Smooth muscle cell (in vitro differentiated cells): ENCODE measurements at regions not wholly inside any gene's neighbourhood (a gene's known extent, or its start where the extent isn't known, plus 50 kb on each side); places are given as distances from the start of the nearest gene placed in this dataset.

ENCODE experiments used
- DNase-seq: peaks from one replicate; lab custom pipeline; 2025; ENCODE audit not compliant: unreplicated experiment; lab: John Stamatoyannopoulos, UW
- H2AFZ ChIP-seq: fragments of 200-600 bp; sonication (generic); 2 replicates; pipeline ENCODE4 v1.6.0; 2016; ENCODE audit warnings: antibody characterized with exemption, low read depth, mild to moderate bottlenecking
- H3F3A ChIP-seq: fragments of 200-600 bp; sonication (generic); 2 replicates; pipeline ENCODE4 v1.6.0; 2017; ENCODE audit warnings: antibody characterized with exemption, low read depth
- H3K27ac ChIP-seq: fragments of 200-600 bp; sonication (generic); 2 replicates; pipeline ENCODE4 v1.5.1; 2016; ENCODE audit warnings: low read depth, mild to moderate bottlenecking
- H3K27me3 ChIP-seq: fragments of 200-600 bp; sonication (generic); 2 replicates; pipeline ENCODE4 v1.6.1; 2016; ENCODE audit warnings: low read depth, mild to moderate bottlenecking
- H3K36me3 ChIP-seq: fragments of 200-600 bp; sonication (generic); 2 replicates; pipeline ENCODE4 v1.5.1; 2016; ENCODE audit warnings: low read depth
- H3K4me1 ChIP-seq: fragments of 200-600 bp; sonication (generic); 2 replicates; pipeline ENCODE4 v1.5.1; 2016; ENCODE audit warnings: low read depth
- H3K4me2 ChIP-seq: fragments of 200-600 bp; sonication (generic); 2 replicates; pipeline ENCODE4 v1.6.0; 2016; ENCODE audit warnings: mild to moderate bottlenecking
- H3K4me3 ChIP-seq: fragments of 200-600 bp; sonication (generic); 2 replicates; pipeline ENCODE4 v1.5.1; 2016; ENCODE audit warnings: mild to moderate bottlenecking
- H3K79me2 ChIP-seq: fragments of 200-600 bp; sonication (generic); 2 replicates; pipeline ENCODE4 v1.6.0; 2016; ENCODE audit warnings: low read depth, mild to moderate bottlenecking
- H3K9ac ChIP-seq: fragments of 200-600 bp; sonication (generic); 2 replicates; pipeline ENCODE4 v1.6.0; 2016; ENCODE audit warnings: low read depth
- H3K9me3 ChIP-seq: fragments of 200-600 bp; sonication (generic); replicated peaks from 2 replicates; pipeline ENCODE4 v1.5.1; 2016; ENCODE audit warnings: low read depth
- H4K20me1 ChIP-seq: fragments of 200-600 bp; sonication (generic); 2 replicates; pipeline ENCODE4 v1.6.0; 2016; ENCODE audit warnings: low read depth
- CTCF ChIP-seq: fragments of 200-600 bp; sonication (generic); IDR thresholded peaks from 2 replicates; pipeline ENCODE4 v1.5.1; 2017; ENCODE audit warnings: borderline replicate concordance, mild to moderate bottlenecking, antibody characterized with exemption; ENCODE audit not compliant: insufficient read depth, poor library complexity, severe bottlenecking
- whole genome bisulfite sequencing: methylation state at CpG from one replicate; pipeline ENCODE4 v1.1.7; 2016; ENCODE audit warnings: low lambda C conversion rate; 5-methylcytosine and 5-hydroxymethylcytosine counted together

- Histone ChIP-seq H3F3A (no peaks in the 10 kb centered on the region), H2AFZ (no peak overlapping the region), H3K4me3 (no peak overlapping the region), H3K79me2 (no peaks in the 10 kb centered on the region), H4K20me1 (no peaks in the 10 kb centered on the region), H3K4me2 (no peak overlapping the region), H3K27me3 (no peaks in the 10 kb centered on the region), H3K27ac (no peak overlapping the region), H3K36me3 (no peaks in the 10 kb centered on the region), H3K4me1 (no peaks in the 10 kb centered on the region), H3K9me3 (no peaks in the 10 kb centered on the region), H3K9ac (no peak overlapping the region)
- TF ChIP-seq CTCF, result no peak
- DNase-seq, result no peak
Measured at GRCh38 chr17:55852734-55853133, 101.9 kb downstream of the PCTP start.

DNA sequence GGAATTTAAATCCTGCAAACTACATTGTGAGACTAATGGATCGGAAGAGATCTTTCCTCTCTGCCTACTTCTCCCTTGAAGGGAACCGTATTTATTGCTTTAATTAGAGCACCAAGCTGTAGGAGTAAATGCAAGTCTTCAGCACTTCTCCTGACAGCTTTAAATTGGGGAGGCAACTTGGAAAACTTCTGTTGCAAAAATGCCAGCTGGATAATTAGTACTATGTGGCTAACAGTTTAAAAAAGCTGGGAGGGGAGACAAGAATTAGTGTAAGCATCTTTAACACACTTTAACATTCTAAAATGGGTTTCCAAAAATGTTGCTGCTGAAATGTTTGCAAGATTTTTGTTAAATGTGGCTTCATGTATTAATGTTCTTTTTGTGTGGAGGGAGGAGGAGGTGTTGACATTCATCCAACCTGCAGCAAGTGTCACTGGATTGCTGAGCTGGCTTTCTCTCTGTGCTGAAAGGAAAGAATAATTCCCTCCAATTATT lies 108.5 kb downstream of the PCTP start:
- H3K4me2 ChIP-seq, result no peak overlapping the region
- peaks cover 11% of the 10 kb centered on the region for H3K27me3 ChIP-seq
- 66% methylated on average over 2 of the region's 2 CpGs for WGBS
- H3K79me2 ChIP-seq, result no peaks in the 10 kb centered on the region
- no peaks in the 10 kb centered on the region for H3K36me3 ChIP-seq
- H3K9ac ChIP-seq, result no peak overlapping the region
- no peak for DNase-seq
- H3K9me3 ChIP-seq, result no peaks in the 10 kb centered on the region
- no peaks in the 10 kb centered on the region for H3K4me1 ChIP-seq
- no peaks in the 10 kb centered on the region for H4K20me1 ChIP-seq
- no peak overlapping the region for H2AFZ ChIP-seq
- no peaks in the 10 kb centered on the region for H3F3A ChIP-seq
- no peak overlapping the region for H3K4me3 ChIP-seq
- no peak overlapping the region for H3K27ac ChIP-seq
- no peak for TF ChIP-seq CTCF

DNA sequence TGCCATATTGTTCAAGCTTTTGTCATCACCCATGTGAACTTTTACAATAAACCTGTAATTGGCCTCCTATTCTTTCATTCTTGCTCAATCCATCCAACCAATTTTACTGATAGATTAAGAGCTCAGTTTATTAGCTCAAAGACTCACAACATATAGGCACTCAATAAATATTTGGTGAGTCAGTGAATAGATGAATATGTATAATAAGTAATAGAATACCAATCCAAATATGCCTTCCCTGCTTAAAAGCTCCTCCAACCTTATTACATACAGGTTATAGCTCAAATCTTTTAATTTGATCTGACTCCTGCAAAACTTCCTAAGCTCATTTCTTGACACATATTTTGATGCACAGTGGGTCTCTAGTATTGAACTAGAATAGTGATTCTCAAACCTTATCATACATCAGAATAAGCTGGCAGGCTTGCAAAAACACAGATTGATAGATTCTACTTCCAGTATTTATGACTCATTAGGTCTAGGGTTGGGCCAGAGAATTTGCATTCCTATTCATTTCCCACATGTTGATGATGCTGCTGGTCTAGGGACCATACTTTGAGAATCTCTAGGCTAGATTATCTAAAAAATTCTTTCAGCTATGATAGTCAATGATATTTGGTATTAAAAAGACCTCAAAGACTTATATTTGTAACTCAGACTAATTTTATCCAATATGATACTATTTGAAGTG lies 114.4 kb downstream of the PCTP start:
- TF ChIP-seq CTCF, result no peak
- no peaks in the 10 kb centered on the region for H3K4me1 ChIP-seq
- H3K4me3 ChIP-seq, result no peak overlapping the region
- no peak for DNase-seq
- H3K4me2 ChIP-seq, result no peak overlapping the region
- H3K9ac ChIP-seq, result no peak overlapping the region
- H3K79me2 ChIP-seq, result no peaks in the 10 kb centered on the region
- no peaks in the 10 kb centered on the region for H3K36me3 ChIP-seq
- H2AFZ ChIP-seq, result no peak overlapping the region
- H3F3A ChIP-seq, result no peaks in the 10 kb centered on the region
- H3K27me3 ChIP-seq, result no peaks in the 10 kb centered on the region
- no peaks in the 10 kb centered on the region for H3K9me3 ChIP-seq
- H4K20me1 ChIP-seq, result no peaks in the 10 kb centered on the region
- no peak overlapping the region for H3K27ac ChIP-seq

GRCh38 chr17:55870044-55870443 lies 119.2 kb downstream of the PCTP start:
- TF ChIP-seq CTCF, result no peak
- Histone ChIP-seq H3K4me2 (no peak overlapping the region), H3K4me1 (no peaks in the 10 kb centered on the region), H3K4me3 (no peak overlapping the region), H3K9ac (no peak overlapping the region), H4K20me1 (no peaks in the 10 kb centered on the region), H3K27ac (no peak overlapping the region), H3K9me3 (no peaks in the 10 kb centered on the region), H3K36me3 (no peaks in the 10 kb centered on the region), H3K27me3 (no peaks in the 10 kb centered on the region), H3F3A (no peaks in the 10 kb centered on the region), H3K79me2 (no peaks in the 10 kb centered on the region), H2AFZ (no peak overlapping the region)
- DNase-seq, result no peak
